ENCODE measurements at regions not wholly inside any gene's neighbourhood (a gene's known extent, or its start where the extent isn't known, plus 50 kb on each side); places are given as distances from the start of the nearest gene placed in this dataset.

- no peak for DNase-seq (ENCODE audit: low read depth)
- H3K4me3 ChIP-seq (ENCODE audit: low read depth, low read length) = no peak overlapping the region
- TF ChIP-seq CTCF (IDR thresholded peaks at IDR 0.05; ENCODE audit: insufficient read depth, low read depth, low read length, missing control alignments) = no peak
These were observed 121.1 kb upstream of the MDM1 start for GRCh38 chr12:68453278-68453677.

- no peak overlapping the region for H3K4me3 ChIP-seq (ENCODE audit: low read depth, low read length)
- TF ChIP-seq CTCF (IDR thresholded peaks at IDR 0.05; ENCODE audit: insufficient read depth, low read depth, low read length, missing control alignments) = no peak
- no peak for DNase-seq (ENCODE audit: low read depth)
These were observed 121.7 kb upstream of the MDM1 start for GRCh38 chr12:68453876-68454275.

- TF ChIP-seq CTCF (IDR thresholded peaks at IDR 0.05; ENCODE audit: insufficient read depth, low read depth, low read length, missing control alignments) = no peak
- DNase-seq (ENCODE audit: low read depth) = no peak
- H3K4me3 ChIP-seq (ENCODE audit: low read depth, low read length) = no peak overlapping the region
These were observed 122.7 kb upstream of the MDM1 start for GRCh38 chr12:68454892-68455291.

DNA sequence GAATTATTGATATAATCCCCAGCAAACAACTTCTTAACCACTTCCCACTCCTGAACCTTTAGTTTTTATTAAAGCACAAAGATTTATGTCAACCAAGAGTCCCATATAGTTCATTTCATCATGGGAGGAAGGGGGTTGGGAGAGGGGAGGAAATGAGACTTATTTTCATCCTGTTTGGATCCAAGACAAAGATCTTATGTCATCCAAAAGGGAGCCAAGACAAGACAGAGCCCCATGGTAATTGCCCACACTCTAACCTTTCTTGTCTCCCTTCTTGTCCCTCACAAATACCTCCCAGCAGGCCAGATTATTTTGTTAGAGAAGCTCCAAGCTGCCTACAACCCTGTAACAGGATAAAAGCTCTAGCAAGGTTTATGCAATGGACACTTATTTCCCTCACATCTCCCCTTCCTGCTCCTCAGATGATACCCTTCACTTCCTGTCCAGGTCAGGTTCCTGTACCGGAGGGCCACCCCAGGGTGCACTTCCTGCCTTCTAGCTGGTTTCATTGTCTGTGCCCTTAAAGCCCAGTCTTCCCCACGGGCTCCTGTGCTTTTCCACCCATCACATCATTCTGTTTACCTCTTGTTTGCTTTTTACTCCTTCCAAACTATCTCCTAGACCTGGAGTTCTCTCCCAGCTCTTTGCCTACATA lies 123.7 kb upstream of the MDM1 start:
- peak; percentile 57 for DNase-seq (ENCODE audit: low read depth)
- TF ChIP-seq CTCF (IDR thresholded peaks at IDR 0.05; ENCODE audit: insufficient read depth, low read depth, low read length, missing control alignments) = no peak
- H3K4me3 ChIP-seq (ENCODE audit: low read depth, low read length) = no peak overlapping the region

- no peak overlapping the region for H3K4me3 ChIP-seq (ENCODE audit: low read depth, low read length)
- TF ChIP-seq CTCF (IDR thresholded peaks at IDR 0.05; ENCODE audit: insufficient read depth, low read depth, low read length, missing control alignments) = no peak
- no peak for DNase-seq (ENCODE audit: low read depth)
These were observed 126.7 kb upstream of the MDM1 start for GRCh38 chr12:68458866-68459265.

GRCh38 chr12:68460236-68460635 lies 128.1 kb upstream of the MDM1 start:
- no peak for DNase-seq (ENCODE audit: low read depth)
- no peak overlapping the region for H3K4me3 ChIP-seq (ENCODE audit: low read depth, low read length)
- TF ChIP-seq CTCF (IDR thresholded peaks at IDR 0.05; ENCODE audit: insufficient read depth, low read depth, low read length, missing control alignments) = no peak

DNA sequence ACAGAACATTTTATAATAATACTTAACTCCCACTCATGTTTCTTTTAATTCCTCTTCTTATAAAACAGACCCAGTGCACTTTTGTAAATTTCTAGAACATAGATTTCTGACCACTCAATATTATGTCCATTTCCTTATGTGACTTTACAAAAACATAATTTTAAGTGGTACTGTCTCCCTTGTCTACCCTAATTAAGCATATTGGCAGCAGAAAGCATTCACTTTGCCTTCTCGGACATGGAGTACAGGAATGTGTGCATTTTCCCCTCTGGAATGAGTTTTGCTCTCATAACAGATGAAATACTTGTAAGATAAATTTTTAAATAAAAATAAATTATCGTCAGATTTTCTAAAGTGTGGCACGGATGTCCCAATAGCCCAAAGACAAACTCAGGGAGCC lies 129.5 kb upstream of the MDM1 start:
- no peak for TF ChIP-seq CTCF (IDR thresholded peaks at IDR 0.05; ENCODE audit: insufficient read depth, low read depth, low read length, missing control alignments)
- no peak for DNase-seq (ENCODE audit: low read depth)
- H3K4me3 ChIP-seq (ENCODE audit: low read depth, low read length) = no peak overlapping the region
